Bronchial epithelial cell (primary cell): ENCODE measurements at regions not wholly inside any gene's neighbourhood (a gene's known extent, or its start where the extent isn't known, plus 50 kb on each side); places are given as distances from the start of the nearest gene placed in this dataset.
A peak's percentile ranks its signal among the peaks of the same experiment; 100 is the strongest.

Experiments used
- DNase-seq: peaks from one replicate; pipeline ENCODE4 v3.0.0-alpha.2; 2010; ENCODE audit warnings: low read depth
- FAIRE-seq: peaks from 2 replicates; lab custom pipeline; 2011; peaks lifted over from hg19 to GRCh38; lab: Jason Lieb, UNC
- H3K27me3 ChIP-seq: 2 replicates; pipeline ENCODE4 v1.5.1; 2011; ENCODE audit warnings: low read length; ENCODE audit not compliant: control insufficient read depth, insufficient read depth
- H3K36me3 ChIP-seq: 2 replicates; pipeline ENCODE4 v1.5.1; 2011; ENCODE audit warnings: low read length; ENCODE audit not compliant: control insufficient read depth, insufficient read depth
- H3K4me3 ChIP-seq: 2 replicates; pipeline ENCODE4 v1.5.1; 2011; ENCODE audit warnings: mild to moderate bottlenecking, low read depth, low read length, control low read depth
- CTCF ChIP-seq: IDR thresholded peaks from 2 replicates; pipeline ENCODE4 v1.5.1; 2011; ENCODE audit warnings: mild to moderate bottlenecking, moderate library complexity, low read length, control low read depth, inconsistent platforms; ENCODE audit not compliant: insufficient read depth, severe bottlenecking

GRCh38 chr22:22394591-22394990 lies 114.0 kb downstream of the ZNF280B start:
- DNase-seq (no peak), FAIRE-seq (peak; percentile 47)
- Histone ChIP-seq H3K4me3 (no peak overlapping the region), H3K27me3 (peaks cover 2% of the 10 kb centered on the region), H3K36me3 (no peaks in the 10 kb centered on the region)
- TF ChIP-seq CTCF = no peak

- Histone ChIP-seq H3K36me3 (no peaks in the 10 kb centered on the region), H3K4me3 (no peak overlapping the region), H3K27me3 (peaks cover 2% of the 10 kb centered on the region)
- TF ChIP-seq CTCF = no peak
- FAIRE-seq (no peak), DNase-seq (no peak)
Observed at GRCh38 chr22:22395245-22395644, 113.3 kb downstream of the ZNF280B start.

GRCh38 chr22:22396741-22397291 lies 111.7 kb downstream of the ZNF280B start:
- Histone ChIP-seq H3K27me3 (peaks cover 4% of the 10 kb centered on the region), H3K4me3 (no peak overlapping the region), H3K36me3 (no peaks in the 10 kb centered on the region)
- FAIRE-seq (no peak), DNase-seq (no peak)
- no peak for TF ChIP-seq CTCF

GRCh38 chr22:22397292-22397870 lies 111.2 kb downstream of the ZNF280B start:
- H3K4me3 ChIP-seq = no peak overlapping the region
- no peak for FAIRE-seq
- peak; percentile 40 for DNase-seq
- H3K36me3 ChIP-seq = no peaks in the 10 kb centered on the region
- no peak for TF ChIP-seq CTCF
- H3K27me3 ChIP-seq = peaks cover 4% of the 10 kb centered on the region

- FAIRE-seq = no peak
- Histone ChIP-seq H3K36me3 (no peaks in the 10 kb centered on the region), H3K27me3 (peaks cover 4% of the 10 kb centered on the region), H3K4me3 (no peak overlapping the region)
- DNase-seq = no peak
- TF ChIP-seq CTCF = no peak
Observed at GRCh38 chr22:22397875-22398524, 110.5 kb downstream of the ZNF280B start.
